ENCODE measurements at regions not wholly inside any gene's neighbourhood (a gene's known extent, or its start where the extent isn't known, plus 50 kb on each side); places are given as distances from the start of the nearest gene placed in this dataset.

DNA sequence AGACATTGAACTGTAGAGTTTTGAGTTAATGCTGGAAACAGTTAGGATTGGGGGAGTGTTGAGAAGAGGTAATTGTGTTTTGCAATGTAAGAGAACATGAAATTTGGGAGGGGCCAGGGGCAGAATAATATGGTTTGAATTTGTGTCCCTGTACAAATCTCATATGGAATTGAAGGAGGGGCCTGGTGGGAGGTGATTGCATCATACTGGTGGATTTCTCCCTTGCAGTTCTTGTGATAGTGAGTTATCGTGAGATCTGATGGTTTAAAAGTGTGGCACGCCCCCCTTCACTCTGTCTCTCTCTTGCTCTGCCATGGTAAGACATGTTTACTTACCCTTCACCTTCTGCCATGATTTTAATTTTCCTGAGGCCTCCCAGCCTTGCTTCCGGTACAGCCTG, 876.0 kb upstream of the FBXO33 start:
- TF ChIP-seq CTCF (IDR thresholded peaks at IDR 0.05) (no peak), EP300 (IDR thresholded peaks at IDR 0.05) (no peak)
